Spleen (tissue), 11 donors: ENCODE measurements at regions not wholly inside any gene's neighbourhood (a gene's known extent, or its start where the extent isn't known, plus 50 kb on each side); places are given as distances from the start of the nearest gene placed in this dataset.

Source experiments
- DNase-seq: peaks from one replicate; pipeline ENCODE4 v3.0.0-alpha.2; 2020
- H3K27ac ChIP-seq, 8 donors: fragments of 200-600 bp; sonication (generic) in 7 of 8; 1 replicate in 4 of 8; 2 replicates in 4 of 8; pipeline versions ENCODE4 v1.5.0 to v1.8.0; 2016 to 2021; ENCODE audit warnings: inconsistent platforms in 4 of 8, mild to moderate bottlenecking in 4 of 8, moderate library complexity in 1 of 8
- H3K27me3 ChIP-seq, 7 donors: fragments of 200-600 bp; sonication (generic) in 6 of 7; replicated peaks in 1 of 7; 1 replicate in 4 of 7; 2 replicates in 3 of 7; pipeline versions ENCODE4 v1.5.0 to v1.8.0; 2016 to 2021; ENCODE audit warnings: inconsistent platforms in 3 of 7, mild to moderate bottlenecking in 1 of 7
- H3K36me3 ChIP-seq, 6 donors: fragments of 200-600 bp; sonication (generic) in 5 of 6; 1 replicate in 4 of 6; 2 replicates in 2 of 6; pipeline versions ENCODE4 v1.5.0 to v1.8.0; 2016 to 2021; ENCODE audit warnings: inconsistent platforms in 2 of 6
- H3K4me1 ChIP-seq, 6 donors: fragments of 200-600 bp; sonication (generic) in 5 of 6; 1 replicate in 3 of 6; 2 replicates in 3 of 6; pipeline versions ENCODE4 v1.5.0 to v1.8.0; 2016 to 2021; ENCODE audit warnings: inconsistent platforms in 3 of 6
- H3K4me3 ChIP-seq, 8 donors: fragments of 200-600 bp; sonication (generic) in 7 of 8; 1 replicate in 4 of 8; 2 replicates in 4 of 8; pipeline versions ENCODE4 v1.5.0 to v1.8.0; 2016 to 2021; ENCODE audit warnings: inconsistent platforms in 4 of 8, mild to moderate bottlenecking in 4 of 8, moderate library complexity in 2 of 8
- H3K9me3 ChIP-seq, 8 donors: fragments of 200-600 bp; sonication (generic) in 7 of 8; 1 replicate in 4 of 8; 2 replicates in 4 of 8; pipeline versions ENCODE4 v1.5.0 to v1.8.0; 2016 to 2021; ENCODE audit warnings: inconsistent platforms in 4 of 8
- CTCF ChIP-seq, 11 experiments: fragments of 200-600 bp in 7 of 11; fragments of 450-650 bp in 4 of 11; sonication (generic) in 4 of 11; IDR thresholded peaks in 8 of 11; conservative IDR thresholded peaks in 3 of 11; 1 replicate in 7 of 11; 2 replicates in 4 of 11; pipeline versions ENCODE4 v1.4.0 to v1.8.0; 2016 to 2021; ENCODE audit warnings: antibody characterized with exemption in 11 of 11, inconsistent platforms in 4 of 11, mild to moderate bottlenecking in 1 of 11
- POLR2A ChIP-seq, 3 donors: fragments of 450-650 bp; IDR thresholded peaks; one replicate each; pipeline ENCODE4 v1.5.1; 2017; ENCODE audit warnings: antibody characterized with exemption in 3 of 3, mild to moderate bottlenecking in 1 of 3
- POLR2AphosphoS5 ChIP-seq, 3 donors: sonication (generic); formaldehyde crosslinking; IDR thresholded peaks; one replicate each; pipeline ENCODE4 v1.5.1; 2017; ENCODE audit warnings: antibody characterized with exemption in 3 of 3
- WGBS, 5 donors: extraction: QIAGEN DNeasy Blood & Tissue Kit in 3 of 5; methylation state at CpG; one replicate each; pipeline versions ENCODE4 v1.1.5 to v1.1.7; 2013 to 2018; 5-methylcytosine and 5-hydroxymethylcytosine counted together
- intact Hi-C: fragments of 100-400 bp; cut with DNase I; formaldehyde crosslinking; loops from one replicate; pipeline ENCODE4 v1.15.0; 2023; ENCODE audit warnings: low total_unique reads
- donor health status: healthy with polysubstance abuse.
- donor health status: DM: no; HTN: no; CAD: no; lungs with moderate emphysema.
- donor health status: DM: no; HTN: no; CAD: no.
- donor health status: Bipolar disorder and iron deficiency.
- donor health status: healthy.
- donor health status: DM: no; HTN: no; CAD: no.
- donor health status: DM: yes; HTN: yes; CAD: no.

- intact Hi-C loops, result no loop called here
- DNase-seq, result no peak
- TF ChIP-seq POLR2A (IDR thresholded peaks at IDR 0.05) (no peak), POLR2AphosphoS5 (IDR thresholded peaks at IDR 0.05) (no peak), CTCF (IDR thresholded peaks at IDR 0.05 in 8 of 11, conservative IDR thresholded peaks at IDR 0.05 in 3 of 11) (no peak)
- WGBS, 5 donors, result 35 to 66% (median 59%) methylated on average over 10 of the region's 10 CpGs
- H3K27ac ChIP-seq, result no peak overlapping the region
- H3K9me3 ChIP-seq, result no peaks in the 10 kb centered on the region
- no peak overlapping the region for H3K4me3 ChIP-seq
- no peaks in the 10 kb centered on the region for H3K36me3 ChIP-seq
- peaks cover 0 to 23% (median 2%) of the 10 kb centered on the region in 6 donors for H3K4me1 ChIP-seq
- H3K27me3 ChIP-seq, result peaks cover 0 to 23% (median 0%) of the 10 kb centered on the region in 7 donors
Observed at GRCh38 chr2:8426550-8426949, 255.3 kb upstream of the ID2 start.

- WGBS, 5 donors, result 89 to 95% (median 91%) methylated on average over 4 of the region's 4 CpGs
- H3K27me3 ChIP-seq, result peaks cover 0 to 16% (median 0%) of the 10 kb centered on the region in 7 donors
- no peaks in the 10 kb centered on the region for H3K36me3 ChIP-seq
- TF ChIP-seq POLR2A (IDR thresholded peaks at IDR 0.05), result no peak
- TF ChIP-seq CTCF (IDR thresholded peaks at IDR 0.05 in 8 of 11, conservative IDR thresholded peaks at IDR 0.05 in 3 of 11), result no peak
- TF ChIP-seq POLR2AphosphoS5 (IDR thresholded peaks at IDR 0.05), result no peak
- intact Hi-C loops, result no loop called here
- H3K9me3 ChIP-seq, result no peaks in the 10 kb centered on the region
- H3K4me1 ChIP-seq, result peaks cover 0 to 18% (median 0%) of the 10 kb centered on the region in 6 donors
- DNase-seq, result no peak
- no peak overlapping the region for H3K4me3 ChIP-seq
- no peak overlapping the region for H3K27ac ChIP-seq
Observed at GRCh38 chr2:8427211-8427610, 254.6 kb upstream of the ID2 start.

- no peaks in the 10 kb centered on the region for H3K9me3 ChIP-seq
- H3K4me1 ChIP-seq, result peaks cover 3 to 40% (median 17%) of the 10 kb centered on the region in 6 donors
- no peak for TF ChIP-seq POLR2A (IDR thresholded peaks at IDR 0.05)
- TF ChIP-seq CTCF (IDR thresholded peaks at IDR 0.05 in 8 of 11, conservative IDR thresholded peaks at IDR 0.05 in 3 of 11), result no peak
- no peak overlapping the region for H3K27ac ChIP-seq
- H3K36me3 ChIP-seq, result no peaks in the 10 kb centered on the region
- no peak for DNase-seq
- 83 to 99% (median 90%) methylated on average over 4 of the region's 4 CpGs for WGBS, 5 donors
- H3K4me3 ChIP-seq, result no peak overlapping the region
- H3K27me3 ChIP-seq, result peaks cover 0 to 15% (median 0%) of the 10 kb centered on the region in 7 donors
- intact Hi-C loops, result no loop called here
Observed at GRCh38 chr2:8430628-8431027, 251.2 kb upstream of the ID2 start.

GRCh38 chr2:8431446-8432125, 250.3 kb upstream of the ID2 start:
- TF ChIP-seq POLR2A (IDR thresholded peaks at IDR 0.05) (no peak), POLR2AphosphoS5 (IDR thresholded peaks at IDR 0.05) (no peak), CTCF (IDR thresholded peaks at IDR 0.05 in 8 of 11, conservative IDR thresholded peaks at IDR 0.05 in 3 of 11) (no peak)
- H3K4me3 ChIP-seq, result no peak overlapping the region
- no peak for DNase-seq
- H3K27me3 ChIP-seq, result peaks cover 0 to 7% (median 0%) of the 10 kb centered on the region in 7 donors
- no peaks in the 10 kb centered on the region for H3K9me3 ChIP-seq
- H3K4me1 ChIP-seq, result peaks cover 3 to 48% (median 20%) of the 10 kb centered on the region in 6 donors
- no peak overlapping the region for H3K27ac ChIP-seq
- intact Hi-C loops, result no loop called here
- 74 to 89% (median 85%) methylated on average over 3 of the region's 3 CpGs for WGBS, 5 donors
- no peaks in the 10 kb centered on the region for H3K36me3 ChIP-seq
